ENCODE measurements at regions not wholly inside any gene's neighbourhood (a gene's known extent, or its start where the extent isn't known, plus 50 kb on each side); places are given as distances from the start of the nearest gene placed in this dataset.

DNA sequence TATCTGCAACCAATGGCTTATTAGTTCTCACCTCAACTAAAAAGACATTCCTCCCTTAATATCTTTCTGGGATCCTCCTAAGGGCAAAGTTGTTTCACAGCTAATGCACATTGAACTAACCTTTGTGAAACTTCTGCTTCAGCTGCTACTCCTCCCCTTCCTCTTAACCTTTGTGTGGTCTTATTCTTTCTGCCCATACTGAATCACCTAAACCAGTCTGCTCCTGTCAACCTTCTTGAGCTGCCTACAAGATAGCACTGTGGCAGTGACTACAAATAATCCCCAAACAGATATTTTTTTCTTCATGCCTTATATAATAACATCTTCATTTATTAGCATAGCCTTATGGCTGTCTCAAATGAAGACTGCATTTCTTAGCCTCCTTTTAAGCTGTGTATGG is 1077.4 kb upstream of the ATXN7L3B start:
- H4K8ac ChIP-seq (replicated peaks; ENCODE audit: insufficient read length, low read depth, low read length) = no peak overlapping the region
- H3K4me2 ChIP-seq (ENCODE audit: insufficient read depth, insufficient read length, low read length) = no peak overlapping the region
- no peak overlapping the region for H3K18ac ChIP-seq (ENCODE audit: insufficient read length, low read depth, low read length)
- no peak overlapping the region for H3K56ac ChIP-seq (ENCODE audit: insufficient read length, low read depth, low read length)
- H3K4me3 Mint-ChIP-seq = no peak overlapping the region
- no peak overlapping the region for H2BK12ac ChIP-seq (ENCODE audit: insufficient read length, low read depth, low read length)
- peaks cover 28% of the 10 kb centered on the region; the same call in 1 of the 2 replicates for H3K27me3 ChIP-seq (ENCODE audit: insufficient read depth, low read length)
- TF ChIP-seq, protein P1, sequence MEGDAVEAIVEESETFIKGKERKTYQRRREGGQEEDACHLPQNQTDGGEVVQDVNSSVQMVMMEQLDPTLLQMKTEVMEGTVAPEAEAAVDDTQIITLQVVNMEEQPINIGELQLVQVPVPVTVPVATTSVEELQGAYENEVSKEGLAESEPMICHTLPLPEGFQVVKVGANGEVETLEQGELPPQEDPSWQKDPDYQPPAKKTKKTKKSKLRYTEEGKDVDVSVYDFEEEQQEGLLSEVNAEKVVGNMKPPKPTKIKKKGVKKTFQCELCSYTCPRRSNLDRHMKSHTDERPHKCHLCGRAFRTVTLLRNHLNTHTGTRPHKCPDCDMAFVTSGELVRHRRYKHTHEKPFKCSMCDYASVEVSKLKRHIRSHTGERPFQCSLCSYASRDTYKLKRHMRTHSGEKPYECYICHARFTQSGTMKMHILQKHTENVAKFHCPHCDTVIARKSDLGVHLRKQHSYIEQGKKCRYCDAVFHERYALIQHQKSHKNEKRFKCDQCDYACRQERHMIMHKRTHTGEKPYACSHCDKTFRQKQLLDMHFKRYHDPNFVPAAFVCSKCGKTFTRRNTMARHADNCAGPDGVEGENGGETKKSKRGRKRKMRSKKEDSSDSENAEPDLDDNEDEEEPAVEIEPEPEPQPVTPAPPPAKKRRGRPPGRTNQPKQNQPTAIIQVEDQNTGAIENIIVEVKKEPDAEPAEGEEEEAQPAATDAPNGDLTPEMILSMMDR (conservative IDR thresholded peaks at IDR 0.05) = no peak
- H3K23me2 ChIP-seq (ENCODE audit: insufficient read length, low read depth, low read length, poor library complexity, severe bottlenecking) = no peaks in the 10 kb centered on the region
- H3K79me2 ChIP-seq (ENCODE audit: insufficient read depth, low read length) = no peaks in the 10 kb centered on the region
- H3K27me3 Mint-ChIP-seq (ENCODE audit: low read depth) = peaks cover 78% of the 10 kb centered on the region
- no peak for DNase-seq
- H3K9me3 ChIP-seq (ENCODE audit: control insufficient read depth, low read depth, low read length) = no peaks in the 10 kb centered on the region
- no peaks in the 10 kb centered on the region for H4K20me1 ChIP-seq (ENCODE audit: control insufficient read depth, insufficient read depth, insufficient read length)
- no peak overlapping the region for H2BK20ac ChIP-seq (ENCODE audit: low read depth, low read length, poor library complexity, severe bottlenecking)
- H2BK120ac ChIP-seq (ENCODE audit: low read depth, low read length, poor library complexity, severe bottlenecking) = no peak overlapping the region
- H2BK5ac ChIP-seq (ENCODE audit: insufficient read length, low read length) = no peak overlapping the region
- H3K36me3 Mint-ChIP-seq (ENCODE audit: insufficient read depth in 1 of 3, low read depth in 3 of 3) = no peaks in the 10 kb centered on the region
- H2BK15ac ChIP-seq (ENCODE audit: low read depth, low read length) = no peak overlapping the region
- H3K9me3 Mint-ChIP-seq = no peaks in the 10 kb centered on the region
- no peak overlapping the region for H3K4ac ChIP-seq (ENCODE audit: low read depth, low read length)
- H4K91ac ChIP-seq (ENCODE audit: insufficient read length, low read depth, low read length) = no peak overlapping the region
- H3K27ac ChIP-seq (ENCODE audit: insufficient read length, low read depth, low read length) = no peak overlapping the region
- no peak overlapping the region for H3K14ac ChIP-seq (ENCODE audit: insufficient read depth, low read length)
- H3K79me1 ChIP-seq (ENCODE audit: insufficient read depth, low read depth, low read length, poor library complexity, severe bottlenecking) = no peaks in the 10 kb centered on the region
- no peak overlapping the region for H4K5ac ChIP-seq (ENCODE audit: insufficient read length, low read depth, low read length)
- H2AK5ac ChIP-seq (ENCODE audit: insufficient read length, low read length) = no peak overlapping the region
- no peak overlapping the region for H2AFZ ChIP-seq (ENCODE audit: low read length)
- no peak overlapping the region for H3K23ac ChIP-seq (ENCODE audit: insufficient read length, low read depth, low read length)
- H3K4me1 Mint-ChIP-seq = peaks cover 4 to 8% of the 10 kb centered on the region in 2 experiments; a peak in 3 of 4 replicates
- H3K4me1 ChIP-seq (ENCODE audit: insufficient read depth, low read length) = no peaks in the 10 kb centered on the region
- no peak overlapping the region for H3K9ac ChIP-seq (ENCODE audit: extremely low read depth, insufficient read length, low read length)
- no peak overlapping the region for H3T11ph ChIP-seq (ENCODE audit: low read length)
- H3K27ac Mint-ChIP-seq = no peak overlapping the region

Data from H9 (cell line).